Aorta (tissue), 5 donors: ENCODE measurements at regions not wholly inside any gene's neighbourhood (a gene's known extent, or its start where the extent isn't known, plus 50 kb on each side); places are given as distances from the start of the nearest gene placed in this dataset.

Experiments used
- ATAC-seq: fragments of 200-7000 bp; cut with Tn5 transposase; one replicate; pipeline ENCODE4 v1.9.1; 2022; ENCODE audit warnings: moderate library complexity; ENCODE audit not compliant: low FRiP score
- DNase-seq, 2 donors: peaks; one replicate each; pipeline ENCODE4 v3.0.0-alpha.2; 2020
- H3K27ac ChIP-seq, 2 donors: one replicate each; pipeline ENCODE4 v1.5.1; 2013; ENCODE audit warnings: low read length in 2 of 2, mild to moderate bottlenecking in 2 of 2, moderate library complexity in 2 of 2, control low read depth in 1 of 2, inconsistent platforms in 1 of 2, low read depth in 1 of 2
- H3K27me3 ChIP-seq, 2 donors: one replicate each; pipeline ENCODE4 v1.6.1; 2013; ENCODE audit warnings: control low read depth in 1 of 2, low read length in 1 of 2, mild to moderate bottlenecking in 1 of 2, moderate library complexity in 1 of 2; ENCODE audit not compliant: insufficient read depth in 2 of 2, control insufficient read depth in 1 of 2
- H3K36me3 ChIP-seq, 2 donors: one replicate each; pipeline ENCODE4 v1.6.1; 2013; ENCODE audit warnings: control low read depth in 1 of 2, low read length in 1 of 2, mild to moderate bottlenecking in 1 of 2; ENCODE audit not compliant: insufficient read depth in 2 of 2, control insufficient read depth in 1 of 2
- H3K4me1 ChIP-seq, 2 donors: one replicate each; pipeline ENCODE4 v1.6.1; 2013; ENCODE audit warnings: low read length in 2 of 2, control low read depth in 1 of 2, mild to moderate bottlenecking in 1 of 2, moderate library complexity in 1 of 2; ENCODE audit not compliant: insufficient read depth in 2 of 2, control insufficient read depth in 1 of 2
- H3K4me3 ChIP-seq, 2 donors: one replicate each; pipeline ENCODE4 v1.5.1; 2013; ENCODE audit warnings: low read length in 2 of 2, control low read depth in 1 of 2, mild to moderate bottlenecking in 1 of 2
- H3K9me3 ChIP-seq: one replicate; pipeline ENCODE4 v1.6.1; 2013; ENCODE audit warnings: mild to moderate bottlenecking, low read length; ENCODE audit not compliant: control insufficient read depth
- WGBS, 2 donors: extraction: QIAGEN DNeasy Blood & Tissue Kit; methylation state at CpG; one replicate each; pipeline ENCODE4 v1.1.7; 2013; 5-methylcytosine and 5-hydroxymethylcytosine counted together
- intact Hi-C, 2 donors: fragments of 100-400 bp; cut with DNase I; formaldehyde crosslinking; loops; one replicate each; pipeline versions ENCODE4 v1.14.2 to v1.15.0; 2022
- donor health status: healthy with polysubstance abuse.
- donor health status: Bipolar disorder and iron deficiency.
- donor health status: DM: no; HTN: no; CAD: no.
- donor health status: DM: no; HTN: no; CAD: no.
- donor health status: DM: yes; HTN: yes; CAD: no.

DNA sequence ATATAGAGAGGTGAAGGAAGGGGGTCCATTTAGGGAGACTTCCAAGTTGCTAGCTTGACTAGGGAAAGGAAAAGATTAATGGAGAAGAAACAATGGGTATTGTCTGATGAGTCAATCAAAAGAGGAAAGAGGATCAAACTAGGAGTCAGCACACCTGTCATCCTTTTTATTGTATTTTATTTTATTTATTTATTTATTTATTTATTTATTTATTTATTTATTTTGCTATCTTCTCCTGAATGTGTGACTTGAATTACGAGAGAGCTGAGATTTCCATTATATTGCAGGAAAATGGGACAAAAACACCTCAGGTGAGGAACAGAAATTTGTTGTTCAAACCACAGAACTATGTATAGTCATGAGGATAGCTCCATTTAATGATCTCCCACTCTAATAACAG lies 58.9 kb downstream of the NUDT11 start:
- Histone ChIP-seq H3K27ac (no peak overlapping the region), H3K27me3 (no peaks in the 10 kb centered on the region), H3K36me3 (no peaks in the 10 kb centered on the region), H3K4me1 (no peaks in the 10 kb centered on the region), H3K4me3 (no peak overlapping the region), H3K9me3 (no peaks in the 10 kb centered on the region)
- ATAC-seq: no peak
- DNase-seq: no peak
- intact Hi-C loops: no loop called here
- 91 to 96% methylated on average over 1 of the region's 1 CpG for WGBS, 2 donors

DNA sequence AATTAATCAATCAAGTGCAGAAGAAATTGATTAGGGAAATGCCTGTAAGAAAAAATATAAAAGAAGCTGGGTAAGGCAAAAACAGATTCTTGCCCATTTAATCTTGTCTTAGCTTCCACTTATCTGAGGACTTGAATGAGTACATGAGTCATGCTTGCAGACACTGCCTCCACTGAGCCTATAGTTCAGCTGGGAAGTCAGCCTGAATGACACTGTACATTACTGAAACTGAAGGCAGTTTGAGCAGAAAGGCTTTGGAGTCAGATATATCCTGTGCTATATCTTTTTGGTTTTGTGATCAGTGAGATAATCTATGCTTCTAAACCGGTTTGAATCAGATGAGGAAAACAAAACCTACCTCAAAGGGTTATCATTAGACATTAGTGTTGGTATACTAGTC lies 61.3 kb downstream of the NUDT11 start:
- Histone ChIP-seq H3K4me3 (no peak overlapping the region), H3K27ac (no peak overlapping the region), H3K36me3 (no peaks in the 10 kb centered on the region), H3K9me3 (no peaks in the 10 kb centered on the region), H3K4me1 (no peaks in the 10 kb centered on the region), H3K27me3 (no peaks in the 10 kb centered on the region)
- DNase-seq: no peak
- no peak for ATAC-seq
- intact Hi-C loops: no loop called here
- 50 to 93% methylated on average over 1 of the region's 1 CpG for WGBS, 2 donors

DNA sequence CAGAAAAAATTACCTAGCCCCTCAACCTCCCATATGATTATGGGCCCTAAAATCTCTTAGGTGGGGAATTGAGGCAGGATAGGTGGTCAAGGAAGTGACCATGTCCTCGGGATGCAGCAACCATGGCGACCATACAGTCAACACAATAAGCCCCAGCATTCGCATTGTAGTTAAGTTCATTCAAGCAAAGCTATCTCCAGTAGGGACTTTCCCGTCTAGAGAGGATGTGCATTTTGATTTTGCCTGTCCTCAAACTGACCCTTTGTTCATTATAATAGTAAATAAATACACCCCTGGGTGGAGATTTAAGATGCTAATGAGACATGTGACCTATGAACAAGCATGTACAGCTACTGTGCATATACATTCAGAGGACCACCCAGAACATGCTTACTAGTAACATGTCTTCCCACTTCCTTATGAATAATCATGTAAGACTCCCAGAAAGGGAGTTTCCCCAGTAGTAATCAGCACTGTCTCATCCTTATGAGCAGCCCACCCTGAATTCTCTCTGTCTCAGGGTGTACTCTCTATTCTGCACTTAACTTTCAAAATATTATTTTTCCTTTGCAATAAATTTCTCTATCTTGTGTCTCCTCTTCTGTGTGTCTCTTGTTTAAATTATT lies 74.3 kb downstream of the NUDT11 start:
- intact Hi-C loops: loop anchor here (2.0 to 5.0 kb wide), 2 partner anchors 85 kb away; no protein-coding TSS in a partner anchor
- H3K4me1 ChIP-seq: no peaks in the 10 kb centered on the region
- ATAC-seq (no peak), DNase-seq (no peak)
- H3K9me3 ChIP-seq: no peaks in the 10 kb centered on the region
- WGBS, 2 donors: 55 to 83% methylated on average over 4 of the region's 4 CpGs
- H3K27ac ChIP-seq: no peak overlapping the region
- H3K36me3 ChIP-seq: no peaks in the 10 kb centered on the region
- H3K4me3 ChIP-seq: no peak overlapping the region
- no peaks in the 10 kb centered on the region for H3K27me3 ChIP-seq

DNA sequence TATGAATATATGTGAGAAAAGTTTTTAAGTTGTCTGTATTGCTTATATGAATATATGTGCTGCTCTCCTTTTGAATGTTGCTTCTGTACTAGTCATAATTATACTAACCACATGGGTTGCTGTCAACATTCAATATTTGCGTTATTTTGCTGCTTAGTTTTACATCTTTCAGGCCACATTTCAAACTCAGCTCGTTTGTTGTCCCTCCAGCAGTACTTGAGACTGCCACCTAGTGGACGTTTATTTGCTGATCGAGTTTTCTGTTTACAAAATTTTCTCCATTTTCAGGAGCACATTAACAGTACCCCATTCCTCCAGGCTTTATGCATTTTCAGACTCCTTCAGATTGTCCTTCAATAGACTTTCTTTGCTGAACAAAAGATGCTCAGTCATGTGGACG lies 75.8 kb downstream of the NUDT11 start:
- Histone ChIP-seq H3K27me3 (no peaks in the 10 kb centered on the region), H3K36me3 (no peaks in the 10 kb centered on the region), H3K4me1 (no peaks in the 10 kb centered on the region), H3K4me3 (no peak overlapping the region), H3K9me3 (no peaks in the 10 kb centered on the region), H3K27ac (no peak overlapping the region)
- intact Hi-C loops: loop anchor here (2.0 to 5.0 kb wide), 2 partner anchors 83 to 84 kb away; no protein-coding TSS in a partner anchor
- ATAC-seq (no peak), DNase-seq (no peak)
- 5 to 7% methylated on average over 5 of the region's 5 CpGs for WGBS, 2 donors

DNA sequence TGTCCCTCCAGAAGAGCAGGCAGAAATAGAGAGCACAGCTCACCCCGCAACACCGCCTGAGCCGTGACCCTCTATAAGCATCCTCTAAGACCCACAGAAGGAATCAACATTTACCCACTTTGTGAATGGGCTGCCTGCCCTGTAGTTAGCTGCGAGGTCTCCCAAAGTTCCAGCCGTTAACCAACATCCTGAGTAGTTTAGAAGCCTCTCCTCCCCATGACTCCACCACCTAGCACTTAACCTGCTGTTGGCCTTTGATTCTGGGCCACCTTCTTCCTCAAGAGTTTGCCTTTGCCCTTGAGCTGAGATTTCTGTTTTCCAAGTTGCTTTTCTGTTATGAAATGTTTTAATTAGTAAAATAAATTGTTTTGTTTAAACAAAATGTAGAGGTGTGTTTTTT lies 75.8 kb downstream of the NUDT10 start:
- no peak overlapping the region for H3K27ac ChIP-seq
- intact Hi-C loops: no loop called here
- no peak overlapping the region for H3K4me3 ChIP-seq
- H3K9me3 ChIP-seq: no peaks in the 10 kb centered on the region
- no peaks in the 10 kb centered on the region for H3K27me3 ChIP-seq
- H3K36me3 ChIP-seq: no peaks in the 10 kb centered on the region
- ATAC-seq: no peak
- WGBS, 2 donors: 82 to 95% methylated on average over 5 of the region's 5 CpGs
- H3K4me1 ChIP-seq: no peaks in the 10 kb centered on the region
- DNase-seq: no peak

DNA sequence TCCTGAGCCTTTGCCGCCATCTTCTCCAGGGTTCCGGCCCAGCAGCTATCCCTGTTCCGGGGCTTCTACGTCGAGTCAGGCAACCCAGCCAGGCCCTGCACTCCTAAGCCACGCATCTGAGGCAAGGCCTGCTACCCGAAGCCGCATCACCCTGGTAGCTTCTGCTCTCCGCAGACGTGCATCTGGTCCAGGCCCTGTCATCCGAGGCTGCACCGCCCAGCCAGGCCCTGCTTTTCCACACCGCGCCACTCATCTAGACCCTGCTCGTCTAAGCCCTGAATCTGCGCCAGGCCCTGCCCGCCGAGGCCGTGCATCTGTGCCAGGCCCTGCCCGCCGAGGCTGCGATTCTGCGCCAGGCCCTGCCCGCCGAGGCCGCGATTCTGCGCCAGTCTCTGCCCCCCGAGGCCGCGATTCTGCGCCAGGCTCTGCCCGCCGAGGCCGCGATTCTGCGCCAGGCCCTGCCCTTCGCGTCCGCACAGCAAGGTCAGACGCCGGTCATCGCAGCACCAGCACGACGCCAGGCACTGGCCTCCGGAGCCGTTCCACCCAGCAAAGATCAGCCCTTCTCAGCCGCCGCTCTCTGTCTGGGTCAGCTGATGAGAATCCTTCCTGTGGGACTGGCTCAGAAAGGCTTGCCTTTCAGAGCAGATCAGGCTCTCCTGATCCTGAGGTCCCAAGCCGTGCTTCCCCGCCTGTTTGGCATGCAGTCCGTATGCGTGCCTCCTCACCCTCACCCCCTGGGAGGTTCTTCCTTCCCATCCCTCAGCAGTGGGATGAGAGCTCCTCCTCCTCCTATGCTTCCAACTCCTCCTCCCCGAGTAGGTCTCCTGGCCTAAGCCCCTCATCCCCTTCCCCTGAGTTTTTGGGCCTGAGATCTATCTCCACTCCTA lies 75.1 kb downstream of the NUDT10 start:
- H3K9me3 ChIP-seq: no peaks in the 10 kb centered on the region
- no peaks in the 10 kb centered on the region for H3K36me3 ChIP-seq
- no peak for ATAC-seq
- no peaks in the 10 kb centered on the region for H3K27me3 ChIP-seq
- H3K4me1 ChIP-seq: no peaks in the 10 kb centered on the region
- DNase-seq: peak in 1 of 2 donors; percentile 67
- no peak overlapping the region for H3K27ac ChIP-seq
- intact Hi-C loops: no loop called here
- WGBS, 2 donors: 90 to 96% methylated on average over 54 of the region's 54 CpGs
- H3K4me3 ChIP-seq: no peak overlapping the region

DNA sequence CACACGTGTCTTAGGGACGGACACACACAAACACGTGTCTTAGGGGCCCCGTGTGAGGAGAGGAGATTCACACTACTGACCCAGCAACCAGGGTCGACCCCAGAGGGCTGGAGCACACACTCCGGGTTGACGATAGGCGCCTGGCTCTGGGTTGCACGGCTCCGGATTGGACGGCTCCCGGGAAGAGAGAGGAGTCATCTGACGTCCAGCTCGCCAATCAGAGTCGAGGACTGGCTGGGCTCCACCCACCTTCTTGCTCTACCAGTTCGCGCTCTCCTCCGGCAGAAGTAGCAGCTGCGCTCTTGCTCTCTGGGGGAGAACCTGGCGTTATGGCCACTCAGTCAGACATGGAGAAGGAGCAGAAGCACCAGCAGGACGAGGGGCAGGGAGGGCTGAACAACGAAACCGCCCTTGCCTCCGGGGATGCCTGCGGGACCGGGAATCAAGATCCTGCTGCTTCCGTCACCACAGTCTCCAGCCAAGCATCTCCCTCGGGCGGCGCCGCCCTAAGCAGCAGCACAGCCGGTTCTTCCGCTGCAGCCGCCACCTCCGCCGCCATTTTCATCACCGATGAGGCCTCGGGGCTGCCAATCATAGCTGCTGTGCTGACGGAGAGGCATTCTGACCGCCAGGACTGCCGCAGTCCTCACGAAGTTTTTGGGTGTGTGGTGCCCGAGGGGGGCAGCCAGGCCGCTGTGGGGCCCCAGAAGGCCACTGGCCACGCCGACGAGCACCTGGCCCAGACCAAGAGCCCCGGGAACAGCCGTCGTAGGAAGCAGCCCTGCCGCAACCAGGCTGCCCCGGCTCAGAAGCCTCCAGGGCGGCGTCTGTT lies 74.3 kb downstream of the NUDT10 start:
- no peaks in the 10 kb centered on the region for H3K36me3 ChIP-seq
- no peak overlapping the region for H3K4me3 ChIP-seq
- H3K27ac ChIP-seq: no peak overlapping the region
- ATAC-seq: no peak
- H3K9me3 ChIP-seq: no peaks in the 10 kb centered on the region
- H3K4me1 ChIP-seq: no peaks in the 10 kb centered on the region
- WGBS, 2 donors: 91 to 97% methylated on average over 54 of the region's 54 CpGs
- intact Hi-C loops: no loop called here
- no peaks in the 10 kb centered on the region for H3K27me3 ChIP-seq
- DNase-seq: peak in 1 of 2 donors; percentile 57

DNA sequence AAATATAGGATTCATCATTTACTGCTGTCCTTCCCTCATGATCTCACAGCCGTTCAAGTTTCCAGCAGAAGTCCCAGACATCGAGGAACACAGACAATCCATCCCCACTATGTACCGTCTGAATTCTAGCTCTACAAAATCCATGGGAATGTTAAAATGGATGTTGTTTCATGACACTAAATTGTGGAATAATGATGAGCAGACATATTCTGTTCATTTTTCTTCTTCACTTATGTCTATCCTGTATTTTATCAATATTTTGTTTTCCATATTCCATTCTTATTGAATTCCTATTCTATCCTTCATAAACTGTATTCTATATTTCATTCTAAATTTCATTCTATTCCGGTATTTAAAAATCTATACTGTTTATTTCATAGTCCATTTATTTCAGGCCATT lies 71.8 kb downstream of the NUDT10 start:
- Histone ChIP-seq H3K9me3 (no peaks in the 10 kb centered on the region), H3K36me3 (no peaks in the 10 kb centered on the region), H3K27ac (no peak overlapping the region), H3K4me3 (no peak overlapping the region), H3K4me1 (no peaks in the 10 kb centered on the region), H3K27me3 (no peaks in the 10 kb centered on the region)
- WGBS, 2 donors: 84 to 97% methylated on average over 4 of the region's 4 CpGs
- ATAC-seq (no peak), DNase-seq (no peak)
- intact Hi-C loops: no loop called here
